Kidney (tissue), 13 donors: ENCODE measurements at regions not wholly inside any gene's neighbourhood (a gene's known extent, or its start where the extent isn't known, plus 50 kb on each side); places are given as distances from the start of the nearest gene placed in this dataset.

Experiments
- DNase-seq, 5 donors: peaks; one replicate each; pipeline ENCODE4 v3.0.0-alpha.2; 2013 to 2020
- FAIRE-seq: peaks from 2 replicates; lab custom pipeline; 2012; peaks lifted over from hg19 to GRCh38; lab: Jason Lieb, UNC
- H3K27ac ChIP-seq, 2 donors: one replicate each; pipeline ENCODE4 v1.7.0; 2013; ENCODE audit warnings: low read depth in 2 of 2, low read length in 2 of 2, inconsistent platforms in 1 of 2
- H3K27me3 ChIP-seq: one replicate; pipeline ENCODE4 v1.7.1; 2013; ENCODE audit warnings: low read length, inconsistent platforms; ENCODE audit not compliant: control insufficient read depth, insufficient read depth
- H3K36me3 ChIP-seq, 3 donors: one replicate each; pipeline versions ENCODE4 v1.7.0 to v1.7.1; 2013; ENCODE audit warnings: low read length in 3 of 3, control low read depth in 1 of 3, inconsistent platforms in 1 of 3; ENCODE audit not compliant: insufficient read depth in 3 of 3, control insufficient read depth in 2 of 3
- H3K4me1 ChIP-seq, 3 donors: one replicate each; pipeline versions ENCODE4 v1.7.0 to v1.7.1; 2013; ENCODE audit warnings: low read length in 3 of 3, inconsistent platforms in 1 of 3, low read depth in 1 of 3; ENCODE audit not compliant: control insufficient read depth in 2 of 3, insufficient read depth in 2 of 3
- H3K4me3 ChIP-seq, 3 donors: one replicate each; pipeline versions ENCODE4 v1.7.0 to v1.8.1; 2013; ENCODE audit warnings: low read length in 3 of 3, control low read depth in 1 of 3, inconsistent platforms in 1 of 3
- H3K9ac ChIP-seq, 3 donors: one replicate each; pipeline versions ENCODE4 v1.7.0 to v1.7.1; 2013; ENCODE audit warnings: low read length in 3 of 3, control low read depth in 1 of 3, inconsistent platforms in 1 of 3
- H3K9me3 ChIP-seq, 3 donors: one replicate each; pipeline versions ENCODE4 v1.7.0 to v1.7.1; 2013; ENCODE audit warnings: low read length in 3 of 3, control low read depth in 1 of 3, inconsistent platforms in 1 of 3; ENCODE audit not compliant: control insufficient read depth in 2 of 3, insufficient read depth in 1 of 3
- intact Hi-C: fragments of 100-400 bp; cut with DNase I; formaldehyde crosslinking; loops from one replicate; pipeline ENCODE4 v1.11.1; 2022
- TF ChIP-seq, protein P1 (sequence below): IDR thresholded peaks from 3 replicates; pipeline ENCODE4 v1.5.1; 2012; ENCODE audit warnings: mild to moderate bottlenecking, moderate library complexity, borderline replicate concordance; ENCODE audit not compliant: insufficient read depth; ENCODE audit errors: extremely low read depth
- donor health status: control.
- donor health status: control.
- donor health status: control.
- donor health status: control.
- donor health status: control.
- donor health status: DM: yes; HTN: yes; CAD: no.
- donor health status: Normal renal cell carcinoma (clear cell type).

DNA sequence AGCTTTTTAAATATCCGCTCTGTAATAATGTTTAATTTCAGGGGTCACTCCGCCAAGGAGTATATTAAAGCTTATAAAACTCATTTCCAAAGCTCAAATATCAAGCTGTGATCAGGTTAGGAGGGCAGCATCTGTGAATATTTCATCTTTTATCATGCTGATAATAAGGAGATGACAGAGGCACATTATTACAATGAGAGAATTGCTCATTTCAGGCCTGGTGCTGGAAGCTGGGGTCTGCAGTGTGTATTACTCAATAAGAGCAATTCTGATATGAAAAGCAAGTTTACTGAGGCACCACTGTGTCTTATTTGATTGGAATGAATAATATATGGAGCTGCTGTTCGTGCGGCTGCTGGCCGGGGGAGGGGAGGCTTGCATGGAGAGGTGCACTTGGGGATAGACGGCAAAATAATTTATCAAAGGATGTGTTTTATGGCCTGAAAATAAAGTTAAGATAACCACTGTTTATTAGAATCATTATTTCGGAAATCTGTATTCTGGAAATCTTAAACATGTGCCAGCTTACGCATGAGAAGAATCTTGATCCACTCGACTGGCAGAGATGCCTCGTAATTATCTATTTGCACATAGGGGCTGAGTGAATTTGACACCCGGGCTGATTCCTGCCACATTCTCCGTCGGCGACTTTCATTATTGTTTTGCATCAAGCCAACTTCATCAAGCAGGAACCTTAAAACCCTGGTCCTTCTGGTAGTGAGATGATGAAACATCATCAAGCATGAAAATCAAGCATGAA lies 173.2 kb downstream of the RRAGC start:
- Histone ChIP-seq H3K9me3 (no peaks in the 10 kb centered on the region), H3K27me3 (peaks cover 7% of the 10 kb centered on the region), H3K27ac (no peak overlapping the region), H3K4me3 (no peak overlapping the region), H3K9ac (no peak overlapping the region), H3K4me1 (no peaks in the 10 kb centered on the region), H3K36me3 (no peaks in the 10 kb centered on the region)
- TF ChIP-seq, protein P1, sequence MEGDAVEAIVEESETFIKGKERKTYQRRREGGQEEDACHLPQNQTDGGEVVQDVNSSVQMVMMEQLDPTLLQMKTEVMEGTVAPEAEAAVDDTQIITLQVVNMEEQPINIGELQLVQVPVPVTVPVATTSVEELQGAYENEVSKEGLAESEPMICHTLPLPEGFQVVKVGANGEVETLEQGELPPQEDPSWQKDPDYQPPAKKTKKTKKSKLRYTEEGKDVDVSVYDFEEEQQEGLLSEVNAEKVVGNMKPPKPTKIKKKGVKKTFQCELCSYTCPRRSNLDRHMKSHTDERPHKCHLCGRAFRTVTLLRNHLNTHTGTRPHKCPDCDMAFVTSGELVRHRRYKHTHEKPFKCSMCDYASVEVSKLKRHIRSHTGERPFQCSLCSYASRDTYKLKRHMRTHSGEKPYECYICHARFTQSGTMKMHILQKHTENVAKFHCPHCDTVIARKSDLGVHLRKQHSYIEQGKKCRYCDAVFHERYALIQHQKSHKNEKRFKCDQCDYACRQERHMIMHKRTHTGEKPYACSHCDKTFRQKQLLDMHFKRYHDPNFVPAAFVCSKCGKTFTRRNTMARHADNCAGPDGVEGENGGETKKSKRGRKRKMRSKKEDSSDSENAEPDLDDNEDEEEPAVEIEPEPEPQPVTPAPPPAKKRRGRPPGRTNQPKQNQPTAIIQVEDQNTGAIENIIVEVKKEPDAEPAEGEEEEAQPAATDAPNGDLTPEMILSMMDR: no peak
- intact Hi-C loops: no loop called here
- DNase-seq (no peak), FAIRE-seq (no peak)

DNA sequence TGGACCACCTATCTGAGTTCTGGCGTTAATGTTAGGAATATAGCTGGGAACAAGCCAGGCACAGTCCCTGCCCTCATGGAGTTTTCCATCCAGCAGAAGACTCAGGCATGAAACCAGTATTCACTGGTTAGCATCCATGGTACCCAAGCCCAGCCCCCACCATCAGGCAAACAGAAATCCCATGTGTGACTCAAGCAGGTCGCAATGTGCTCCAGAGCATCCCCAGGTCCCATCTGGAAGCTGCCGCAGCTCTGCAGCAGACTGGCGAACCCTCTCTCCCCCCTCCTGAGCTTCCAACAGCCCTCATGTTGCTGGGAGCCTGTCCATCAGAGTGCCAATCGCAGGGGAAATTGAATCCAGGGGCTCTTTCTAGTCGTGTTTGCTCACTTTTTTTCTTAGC lies 174.2 kb downstream of the RRAGC start:
- FAIRE-seq: no peak
- Histone ChIP-seq H3K4me3 (no peak overlapping the region), H3K9me3 (no peaks in the 10 kb centered on the region), H3K4me1 (no peaks in the 10 kb centered on the region), H3K27me3 (peaks cover 7% of the 10 kb centered on the region), H3K27ac (no peak overlapping the region), H3K9ac (no peak overlapping the region), H3K36me3 (no peaks in the 10 kb centered on the region)
- intact Hi-C loops: no loop called here
- no peak for DNase-seq
- TF ChIP-seq, protein P1: no peak

DNA sequence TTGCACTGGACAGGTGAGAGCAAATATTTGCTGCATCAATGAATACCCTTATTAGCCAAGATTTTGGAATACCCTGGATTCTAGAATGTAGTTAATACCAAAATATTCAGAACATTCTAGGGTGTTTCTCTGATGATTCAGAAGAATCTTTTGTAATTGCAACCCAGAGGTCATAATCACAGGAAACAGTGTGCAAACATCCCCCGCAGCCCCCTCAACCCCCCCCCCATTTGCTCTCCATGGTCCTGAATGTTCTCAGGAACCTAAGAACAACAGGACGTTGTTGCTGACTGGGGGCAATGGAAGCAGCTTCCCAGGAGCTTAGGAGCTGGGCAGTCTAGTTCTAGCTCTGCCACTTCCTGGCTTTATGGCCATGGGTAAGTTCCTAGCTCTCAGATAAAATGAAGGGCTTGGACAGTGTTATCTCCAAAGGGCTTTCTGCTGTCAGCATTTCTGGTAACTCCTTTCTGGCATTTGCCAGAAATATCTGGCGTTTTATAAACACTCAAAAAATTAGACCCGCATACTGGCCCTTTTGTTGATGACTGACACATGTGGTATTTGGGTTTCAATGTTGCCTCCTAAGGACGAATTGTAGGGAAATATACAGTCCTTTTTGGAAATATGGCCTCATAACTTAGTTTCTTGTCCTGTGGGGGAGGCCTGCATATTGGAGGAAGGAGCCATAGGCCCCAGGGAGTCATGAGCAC lies 178.6 kb downstream of the RRAGC start:
- Histone ChIP-seq H3K4me1 (no peaks in the 10 kb centered on the region), H3K9me3 (no peaks in the 10 kb centered on the region), H3K9ac (no peak overlapping the region), H3K27ac (no peak overlapping the region), H3K36me3 (no peaks in the 10 kb centered on the region), H3K4me3 (no peak overlapping the region), H3K27me3 (no peaks in the 10 kb centered on the region)
- TF ChIP-seq, protein P1: no peak
- DNase-seq (peak in 4 of 5 donors; percentile 36 to 70 (median 39)), FAIRE-seq (no peak)
- intact Hi-C loops: no loop called here
